Fibroblast of pulmonary artery (primary cell): ENCODE measurements at regions not wholly inside any gene's neighbourhood (a gene's known extent, or its start where the extent isn't known, plus 50 kb on each side); places are given as distances from the start of the nearest gene placed in this dataset.

Experiments used
- DNase-seq: peaks from one replicate; pipeline ENCODE4 v3.0.0-alpha.2; 2010; ENCODE audit warnings: low read depth
- H3K4me3 ChIP-seq: replicated peaks from 2 replicates; pipeline ENCODE4 v1.5.1; 2011; ENCODE audit warnings: low read depth, mild to moderate bottlenecking, control low read depth, low read length, moderate library complexity
- TF ChIP-seq, protein P1 (sequence below): IDR thresholded peaks from 2 replicates; pipeline ENCODE4 v1.5.1; 2011; ENCODE audit warnings: mild to moderate bottlenecking, control low read depth, low read length, inconsistent platforms; ENCODE audit errors: missing control alignments

DNA sequence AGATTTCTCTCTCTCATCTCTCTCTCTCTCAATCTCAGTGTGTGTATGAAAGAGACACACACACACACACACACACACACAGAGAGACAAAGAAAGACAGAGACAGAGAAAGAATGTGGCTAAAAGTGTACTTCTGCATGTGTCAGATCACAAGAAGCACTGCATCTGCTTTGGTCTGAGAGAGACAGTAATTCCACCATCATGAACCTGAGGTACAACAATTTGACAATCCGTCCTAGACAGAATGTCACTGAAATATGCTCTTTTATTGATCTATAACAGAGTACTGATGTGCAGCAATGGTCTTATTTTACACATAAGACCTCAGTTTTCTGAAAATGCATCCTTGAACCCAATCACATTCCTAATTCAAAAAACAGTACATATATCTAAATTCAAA, 576.2 kb upstream of the SMIM31 start:
- H3K4me3 ChIP-seq = no peak overlapping the region
- TF ChIP-seq, protein P1, sequence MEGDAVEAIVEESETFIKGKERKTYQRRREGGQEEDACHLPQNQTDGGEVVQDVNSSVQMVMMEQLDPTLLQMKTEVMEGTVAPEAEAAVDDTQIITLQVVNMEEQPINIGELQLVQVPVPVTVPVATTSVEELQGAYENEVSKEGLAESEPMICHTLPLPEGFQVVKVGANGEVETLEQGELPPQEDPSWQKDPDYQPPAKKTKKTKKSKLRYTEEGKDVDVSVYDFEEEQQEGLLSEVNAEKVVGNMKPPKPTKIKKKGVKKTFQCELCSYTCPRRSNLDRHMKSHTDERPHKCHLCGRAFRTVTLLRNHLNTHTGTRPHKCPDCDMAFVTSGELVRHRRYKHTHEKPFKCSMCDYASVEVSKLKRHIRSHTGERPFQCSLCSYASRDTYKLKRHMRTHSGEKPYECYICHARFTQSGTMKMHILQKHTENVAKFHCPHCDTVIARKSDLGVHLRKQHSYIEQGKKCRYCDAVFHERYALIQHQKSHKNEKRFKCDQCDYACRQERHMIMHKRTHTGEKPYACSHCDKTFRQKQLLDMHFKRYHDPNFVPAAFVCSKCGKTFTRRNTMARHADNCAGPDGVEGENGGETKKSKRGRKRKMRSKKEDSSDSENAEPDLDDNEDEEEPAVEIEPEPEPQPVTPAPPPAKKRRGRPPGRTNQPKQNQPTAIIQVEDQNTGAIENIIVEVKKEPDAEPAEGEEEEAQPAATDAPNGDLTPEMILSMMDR = no peak
- DNase-seq = no peak

DNA sequence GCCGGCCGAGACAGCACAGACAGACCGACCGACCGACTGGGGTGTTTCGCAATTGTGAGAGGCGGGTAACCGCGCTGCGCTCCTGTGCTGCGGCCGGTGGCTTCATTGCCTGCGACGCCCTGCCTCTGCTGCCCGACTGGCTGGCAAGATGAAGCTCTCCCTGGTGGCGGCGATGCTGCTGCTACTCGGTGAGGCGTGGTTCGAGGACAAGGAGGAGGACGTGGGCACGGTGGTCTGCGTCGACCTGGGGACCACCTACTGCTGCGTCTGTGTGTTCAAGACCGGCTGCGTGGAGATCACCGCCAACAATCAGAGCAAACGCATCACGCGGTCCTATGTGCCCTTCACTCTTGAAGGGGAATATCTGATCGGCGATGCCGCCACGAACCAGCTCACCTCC, 565.7 kb upstream of the SMIM31 start:
- DNase-seq = no peak
- no peak overlapping the region for H3K4me3 ChIP-seq
- TF ChIP-seq, protein P1 = no peak

DNA sequence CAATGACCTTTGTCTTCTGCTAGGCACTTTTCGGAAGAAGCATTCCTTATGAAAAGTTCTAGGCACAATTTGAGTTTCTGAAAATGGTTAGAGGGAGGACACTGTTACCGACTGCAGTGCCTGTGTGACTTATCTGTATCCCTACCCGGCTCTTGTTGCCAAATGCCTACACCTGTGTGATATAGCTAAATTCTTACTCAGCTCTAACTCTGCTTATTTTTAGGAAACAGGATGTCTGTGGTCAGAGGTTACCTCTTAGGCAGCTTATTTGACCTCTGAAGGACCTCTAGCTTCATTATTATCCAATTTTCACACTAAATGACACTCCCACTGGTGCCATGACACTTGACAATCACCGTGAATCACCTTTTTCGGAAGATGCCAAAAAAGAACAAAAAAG, 561.1 kb upstream of the SMIM31 start:
- TF ChIP-seq, protein P1 = no peak
- no peak overlapping the region for H3K4me3 ChIP-seq
- no peak for DNase-seq

DNA sequence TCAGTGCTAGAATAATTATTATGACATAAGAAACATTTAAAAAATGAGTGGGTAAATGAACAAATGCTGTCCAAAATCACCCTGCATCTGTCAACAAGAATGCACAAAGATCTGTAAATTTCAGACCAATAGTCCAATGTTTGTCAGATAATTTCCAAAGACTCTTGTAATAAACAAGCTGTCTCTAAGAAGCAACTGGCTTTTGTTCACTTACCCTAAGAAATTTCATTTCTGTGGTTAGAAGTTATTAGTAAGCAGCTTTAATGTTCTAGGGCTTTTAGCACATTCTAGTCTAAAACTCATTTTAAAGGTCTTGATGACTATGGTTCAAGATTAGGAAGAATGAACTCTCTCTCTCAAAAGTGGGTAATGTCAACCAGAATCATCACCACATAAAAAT, 560.3 kb upstream of the SMIM31 start:
- DNase-seq = no peak
- no peak overlapping the region for H3K4me3 ChIP-seq
- TF ChIP-seq, protein P1 = no peak

DNA sequence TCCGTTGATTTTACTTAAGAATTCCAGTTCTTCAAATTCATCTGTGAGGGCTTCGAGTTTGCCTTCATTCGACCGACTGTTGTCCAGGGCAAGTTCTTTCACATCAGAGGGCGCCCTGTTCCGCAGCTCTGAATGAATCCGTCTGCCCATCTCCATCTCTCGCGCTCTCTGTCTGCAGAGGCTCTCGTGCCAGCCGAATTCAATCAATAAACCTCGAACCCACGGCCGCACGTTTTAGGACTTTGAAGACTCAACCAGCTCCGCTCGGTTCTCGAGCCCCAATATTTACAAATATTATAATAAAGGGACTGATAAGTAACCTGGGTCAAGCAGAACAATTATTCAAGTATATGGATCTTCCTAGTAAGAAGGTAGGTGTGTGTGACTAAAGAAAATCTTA, 556.4 kb upstream of the SMIM31 start:
- TF ChIP-seq, protein P1 = no peak
- no peak for DNase-seq

DNA sequence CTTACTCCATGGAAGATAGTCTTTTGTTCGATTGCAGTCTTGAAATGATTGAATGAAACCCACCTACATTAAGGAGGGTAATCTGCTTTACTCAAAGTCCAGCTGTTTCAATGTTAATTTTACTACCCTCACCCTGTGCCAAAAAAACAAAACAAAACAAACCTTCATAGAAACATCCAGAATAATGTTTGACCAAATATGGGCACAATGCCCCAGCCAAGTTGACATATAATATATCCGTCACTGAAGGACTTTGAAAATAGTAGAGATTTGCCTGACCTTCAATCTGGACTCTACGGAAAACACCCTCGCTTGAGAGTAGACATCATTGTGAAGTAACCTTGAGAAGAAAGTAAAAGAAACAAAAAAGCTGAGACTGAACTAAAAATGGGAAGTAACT, 550.5 kb upstream of the SMIM31 start:
- TF ChIP-seq, protein P1 = no peak
- H3K4me3 ChIP-seq = no peak overlapping the region
- DNase-seq = no peak

More for the DNA sequence above, 556.4 kb upstream of the SMIM31 start:
- no peak overlapping the region for H3K4me3 ChIP-seq

- DNase-seq = peak; percentile 46
- TF ChIP-seq, protein P1 = no peak
- no peak overlapping the region for H3K4me3 ChIP-seq
Measured at GRCh38 chr4:164204434-164204833, 549.5 kb upstream of the SMIM31 start.
